ENCODE measurements at regions not wholly inside any gene's neighbourhood (a gene's known extent, or its start where the extent isn't known, plus 50 kb on each side); places are given as distances from the start of the nearest gene placed in this dataset.

GRCh38 chr3:106277731-106278130 is 408.9 kb upstream of the CBLB start:
- H3K27me3 ChIP-seq (ENCODE audit: insufficient read depth, low read length) = no peaks in the 10 kb centered on the region
- H3K36me3 ChIP-seq (ENCODE audit: insufficient read depth, low read length) = no peaks in the 10 kb centered on the region
- no peaks in the 10 kb centered on the region for H3K4me1 ChIP-seq (ENCODE audit: insufficient read depth, low read length)
- H3K27ac ChIP-seq (ENCODE audit: low read depth, low read length) = no peak overlapping the region
- H3K9ac ChIP-seq (ENCODE audit: low read depth, low read length) = no peak overlapping the region
- no peaks in the 10 kb centered on the region for H3K9me3 ChIP-seq (ENCODE audit: insufficient read depth, low read depth, low read length)
- WGBS = 100% methylated on average over 1 of the region's 1 CpG
- no peak overlapping the region for H3K4me3 ChIP-seq (ENCODE audit: low read length)

- Histone ChIP-seq H3K36me3 (ENCODE audit: insufficient read depth, low read length) (no peaks in the 10 kb centered on the region), H3K27me3 (ENCODE audit: insufficient read depth, low read length) (no peaks in the 10 kb centered on the region), H3K4me3 (ENCODE audit: low read length) (no peak overlapping the region), H3K4me1 (ENCODE audit: insufficient read depth, low read length) (no peaks in the 10 kb centered on the region), H3K27ac (ENCODE audit: low read depth, low read length) (no peak overlapping the region), H3K9ac (ENCODE audit: low read depth, low read length) (no peak overlapping the region), H3K9me3 (ENCODE audit: insufficient read depth, low read depth, low read length) (no peaks in the 10 kb centered on the region)
- WGBS = 91% methylated on average over 1 of the region's 2 CpGs
These were observed 412.4 kb upstream of the CBLB start for GRCh38 chr3:106281221-106281620.

GRCh38 chr3:106282943-106283342 is 414.1 kb upstream of the CBLB start:
- H3K4me1 ChIP-seq (ENCODE audit: insufficient read depth, low read length) = no peaks in the 10 kb centered on the region
- H3K4me3 ChIP-seq (ENCODE audit: low read length) = no peak overlapping the region
- H3K27me3 ChIP-seq (ENCODE audit: insufficient read depth, low read length) = no peaks in the 10 kb centered on the region
- 80% methylated on average over 3 of the region's 3 CpGs for WGBS
- H3K9me3 ChIP-seq (ENCODE audit: insufficient read depth, low read depth, low read length) = no peaks in the 10 kb centered on the region
- no peak overlapping the region for H3K9ac ChIP-seq (ENCODE audit: low read depth, low read length)
- no peaks in the 10 kb centered on the region for H3K36me3 ChIP-seq (ENCODE audit: insufficient read depth, low read length)
- no peak overlapping the region for H3K27ac ChIP-seq (ENCODE audit: low read depth, low read length)

- Histone ChIP-seq H3K4me3 (ENCODE audit: low read length) (no peak overlapping the region), H3K27me3 (ENCODE audit: insufficient read depth, low read length) (no peaks in the 10 kb centered on the region), H3K9ac (ENCODE audit: low read depth, low read length) (no peak overlapping the region), H3K36me3 (ENCODE audit: insufficient read depth, low read length) (no peaks in the 10 kb centered on the region), H3K4me1 (ENCODE audit: insufficient read depth, low read length) (no peaks in the 10 kb centered on the region), H3K9me3 (ENCODE audit: insufficient read depth, low read depth, low read length) (no peaks in the 10 kb centered on the region), H3K27ac (ENCODE audit: low read depth, low read length) (no peak overlapping the region)
- WGBS = 95% methylated on average over 4 of the region's 4 CpGs
These were observed 420.0 kb upstream of the CBLB start for GRCh38 chr3:106288781-106289180.

DNA sequence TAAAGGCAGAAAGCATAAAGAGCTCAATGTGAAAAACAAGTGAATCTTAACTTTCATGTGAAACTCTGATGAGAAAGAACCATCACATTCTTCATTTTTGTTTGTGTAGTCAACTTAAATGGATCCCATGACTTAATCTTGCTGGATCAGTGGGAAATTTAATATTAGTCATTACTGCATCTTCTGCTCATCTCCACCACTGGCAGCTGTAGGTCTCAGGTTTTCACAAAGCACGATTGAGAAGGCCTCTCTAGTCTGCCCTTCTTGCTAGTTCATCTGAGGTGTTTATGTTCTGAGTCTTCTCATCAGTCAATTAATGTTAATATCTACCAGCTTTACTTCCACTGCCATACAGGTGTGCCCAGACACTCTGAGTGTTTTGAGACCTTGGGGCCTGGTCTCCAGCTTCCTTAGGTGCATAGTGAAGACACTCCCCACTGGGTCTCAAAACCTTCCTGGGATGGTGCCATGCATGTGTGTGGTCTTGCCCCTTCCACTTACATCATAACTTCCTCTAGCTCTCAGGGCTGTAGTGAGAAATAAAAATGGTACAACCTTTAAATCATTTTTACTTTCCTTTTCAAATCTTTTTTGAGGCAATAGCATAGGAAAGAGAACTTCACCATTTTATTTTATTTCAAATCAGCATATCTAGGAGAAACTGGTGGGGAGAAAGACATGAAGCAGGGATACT is 421.6 kb upstream of the CBLB start:
- H3K4me3 ChIP-seq (ENCODE audit: low read length) = no peak overlapping the region
- no peaks in the 10 kb centered on the region for H3K27me3 ChIP-seq (ENCODE audit: insufficient read depth, low read length)
- H3K36me3 ChIP-seq (ENCODE audit: insufficient read depth, low read length) = no peaks in the 10 kb centered on the region
- no peaks in the 10 kb centered on the region for H3K4me1 ChIP-seq (ENCODE audit: insufficient read depth, low read length)
- no peaks in the 10 kb centered on the region for H3K9me3 ChIP-seq (ENCODE audit: insufficient read depth, low read depth, low read length)
- H3K9ac ChIP-seq (ENCODE audit: low read depth, low read length) = no peak overlapping the region
- WGBS = 100% methylated on average over 1 of the region's 1 CpG
- no peak overlapping the region for H3K27ac ChIP-seq (ENCODE audit: low read depth, low read length)

GRCh38 chr3:106293161-106293560 is 424.3 kb upstream of the CBLB start:
- H3K4me1 ChIP-seq (ENCODE audit: insufficient read depth, low read length) = 0 out of 2 replicates have a peak, but pooled peaks cover 12% of the 10 kb centered on the region
- H3K9me3 ChIP-seq (ENCODE audit: insufficient read depth, low read depth, low read length) = no peaks in the 10 kb centered on the region
- 91% methylated on average over 3 of the region's 3 CpGs for WGBS
- no peaks in the 10 kb centered on the region for H3K36me3 ChIP-seq (ENCODE audit: insufficient read depth, low read length)
- no peak overlapping the region for H3K27ac ChIP-seq (ENCODE audit: low read depth, low read length)
- no peaks in the 10 kb centered on the region for H3K27me3 ChIP-seq (ENCODE audit: insufficient read depth, low read length)
- no peak overlapping the region for H3K4me3 ChIP-seq (ENCODE audit: low read length)
- H3K9ac ChIP-seq (ENCODE audit: low read depth, low read length) = no peak overlapping the region

- Histone ChIP-seq H3K4me1 (ENCODE audit: insufficient read depth, low read length) (0 out of 2 replicates have a peak, but pooled peaks cover 12% of the 10 kb centered on the region), H3K9me3 (ENCODE audit: insufficient read depth, low read depth, low read length) (no peaks in the 10 kb centered on the region), H3K27ac (ENCODE audit: low read depth, low read length) (no peak overlapping the region), H3K27me3 (ENCODE audit: insufficient read depth, low read length) (no peaks in the 10 kb centered on the region), H3K36me3 (ENCODE audit: insufficient read depth, low read length) (no peaks in the 10 kb centered on the region), H3K4me3 (ENCODE audit: low read length) (no peak overlapping the region), H3K9ac (ENCODE audit: low read depth, low read length) (no peak overlapping the region)
These were observed 425.3 kb upstream of the CBLB start for GRCh38 chr3:106294121-106294520.

GRCh38 chr3:106296062-106296461 is 427.2 kb upstream of the CBLB start:
- Histone ChIP-seq H3K4me3 (ENCODE audit: low read length) (no peak overlapping the region), H3K27ac (ENCODE audit: low read depth, low read length) (no peak overlapping the region), H3K4me1 (ENCODE audit: insufficient read depth, low read length) (0 out of 2 replicates have a peak, but pooled peaks cover 12% of the 10 kb centered on the region), H3K9ac (ENCODE audit: low read depth, low read length) (no peak overlapping the region), H3K36me3 (ENCODE audit: insufficient read depth, low read length) (no peaks in the 10 kb centered on the region), H3K27me3 (ENCODE audit: insufficient read depth, low read length) (no peaks in the 10 kb centered on the region), H3K9me3 (ENCODE audit: insufficient read depth, low read depth, low read length) (no peaks in the 10 kb centered on the region)
- 88% methylated on average over 5 of the region's 5 CpGs for WGBS

DNA sequence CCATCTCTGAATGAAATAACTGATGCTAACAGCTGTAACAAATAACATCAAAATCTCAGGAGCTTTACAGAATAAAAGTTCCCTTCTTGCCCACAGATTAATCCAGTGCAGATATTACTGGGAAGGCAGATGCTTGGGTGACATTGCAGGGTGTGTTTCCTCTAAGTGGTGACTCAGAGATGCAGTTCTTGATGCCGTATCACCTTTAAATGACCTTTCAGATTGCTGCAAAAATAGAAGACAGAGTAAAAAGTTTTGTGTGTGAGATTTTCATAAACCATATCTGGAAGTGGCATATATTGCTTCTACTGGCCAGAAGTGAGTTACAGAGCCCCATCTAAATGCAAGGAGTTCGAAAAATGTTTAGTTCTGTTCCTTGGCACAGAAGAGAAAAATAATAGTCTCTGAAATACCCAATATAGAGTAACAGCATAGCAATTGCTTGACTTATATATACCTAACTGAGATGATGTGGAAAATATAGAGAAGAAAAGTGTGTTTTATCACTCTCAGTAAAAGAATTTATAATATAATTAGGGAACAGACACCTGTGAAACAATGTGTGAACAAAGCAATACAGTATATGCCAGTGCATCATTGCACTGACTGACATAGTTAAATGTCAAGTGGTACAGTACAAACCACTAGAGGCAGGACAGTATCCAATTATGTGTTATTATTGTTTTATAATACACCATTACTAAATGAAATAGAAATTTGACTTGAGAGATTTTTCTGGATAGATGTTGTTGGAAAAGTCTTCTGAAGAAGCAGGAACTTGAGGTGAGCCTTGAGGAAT is 430.7 kb upstream of the CBLB start:
- no peak overlapping the region for H3K4me3 ChIP-seq (ENCODE audit: low read length)
- no peaks in the 10 kb centered on the region for H3K36me3 ChIP-seq (ENCODE audit: insufficient read depth, low read length)
- H3K27ac ChIP-seq (ENCODE audit: low read depth, low read length) = no peak overlapping the region
- 98% methylated on average over 2 of the region's 2 CpGs for WGBS
- H3K9me3 ChIP-seq (ENCODE audit: insufficient read depth, low read depth, low read length) = no peaks in the 10 kb centered on the region
- no peaks in the 10 kb centered on the region for H3K27me3 ChIP-seq (ENCODE audit: insufficient read depth, low read length)
- H3K9ac ChIP-seq (ENCODE audit: low read depth, low read length) = no peak overlapping the region
- H3K4me1 ChIP-seq (ENCODE audit: insufficient read depth, low read length) = peaks cover 19% of the 10 kb centered on the region; the same call in 1 of the 2 replicates

DNA sequence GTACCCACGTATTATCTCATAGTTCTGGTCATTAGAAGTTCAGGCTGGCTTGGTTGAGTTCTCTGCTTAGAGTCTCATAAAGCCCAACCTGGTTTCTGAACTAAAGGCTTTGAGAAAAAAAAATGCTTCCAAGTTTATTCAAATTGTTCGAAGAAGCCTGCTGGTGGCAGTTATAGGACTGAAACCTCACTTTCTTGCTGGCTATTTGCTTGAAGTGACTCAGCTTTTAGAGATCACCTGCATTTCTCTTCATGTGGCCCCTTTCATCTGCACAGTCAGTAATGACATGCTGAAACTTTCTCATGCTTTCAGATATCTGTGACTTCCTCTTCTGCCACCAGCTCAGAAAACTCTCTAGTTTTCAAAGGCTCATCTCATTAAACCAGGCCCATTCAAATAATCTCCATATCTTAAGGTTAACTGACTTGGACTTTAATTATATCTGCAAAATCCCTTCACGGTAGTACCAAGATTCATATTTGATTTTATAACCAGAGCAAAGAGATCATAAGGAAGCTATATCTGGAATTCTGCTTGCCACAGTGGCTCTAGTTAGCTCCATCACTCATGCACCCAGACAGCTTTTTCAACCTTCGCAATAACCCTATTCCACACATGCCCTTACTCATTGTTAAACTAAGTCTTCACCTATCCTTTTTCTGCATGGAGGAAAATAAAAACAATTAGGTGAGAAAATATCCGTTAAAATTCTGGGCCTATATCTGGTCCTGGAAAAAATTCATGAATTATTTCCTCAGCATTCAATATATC is 433.8 kb upstream of the CBLB start:
- H3K27ac ChIP-seq (ENCODE audit: low read depth, low read length) = no peak overlapping the region
- 88% methylated on average over 5 of the region's 5 CpGs for WGBS
- H3K36me3 ChIP-seq (ENCODE audit: insufficient read depth, low read length) = no peaks in the 10 kb centered on the region
- no peaks in the 10 kb centered on the region for H3K27me3 ChIP-seq (ENCODE audit: insufficient read depth, low read length)
- peaks cover 8% of the 10 kb centered on the region; the same call in 1 of the 2 replicates for H3K4me1 ChIP-seq (ENCODE audit: insufficient read depth, low read length)
- no peak overlapping the region for H3K4me3 ChIP-seq (ENCODE audit: low read length)
- H3K9ac ChIP-seq (ENCODE audit: low read depth, low read length) = no peak overlapping the region
- H3K9me3 ChIP-seq (ENCODE audit: insufficient read depth, low read depth, low read length) = no peaks in the 10 kb centered on the region

DNA sequence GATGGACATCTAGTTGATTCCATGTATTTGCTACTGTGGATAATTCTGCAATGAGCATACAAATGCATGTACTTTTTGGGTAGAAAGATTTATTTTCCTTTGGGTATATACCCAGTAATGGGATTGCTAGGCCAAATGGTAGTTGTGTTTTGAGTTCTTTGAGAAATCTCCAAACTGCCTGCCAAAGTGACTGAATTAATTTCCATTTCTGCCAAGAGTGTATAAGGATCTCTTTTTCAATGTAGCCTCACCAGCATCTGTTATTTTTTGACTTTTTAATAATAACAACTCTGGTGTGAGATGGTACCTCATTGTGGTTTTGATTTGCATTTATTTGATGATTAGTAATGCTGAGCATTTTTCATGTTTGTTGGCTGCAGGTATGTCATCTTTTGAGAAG is 435.0 kb upstream of the CBLB start:
- Histone ChIP-seq H3K36me3 (ENCODE audit: insufficient read depth, low read length) (no peaks in the 10 kb centered on the region), H3K4me3 (ENCODE audit: low read length) (no peak overlapping the region), H3K9ac (ENCODE audit: low read depth, low read length) (no peak overlapping the region), H3K9me3 (ENCODE audit: insufficient read depth, low read depth, low read length) (no peaks in the 10 kb centered on the region), H3K27me3 (ENCODE audit: insufficient read depth, low read length) (no peaks in the 10 kb centered on the region), H3K27ac (ENCODE audit: low read depth, low read length) (no peak overlapping the region), H3K4me1 (ENCODE audit: insufficient read depth, low read length) (peaks cover 10% of the 10 kb centered on the region)

Measured in HUES64 (cell line).